Renal cortical epithelial cell (primary cell): ENCODE measurements at regions not wholly inside any gene's neighbourhood (a gene's known extent, or its start where the extent isn't known, plus 50 kb on each side); places are given as distances from the start of the nearest gene placed in this dataset.
"Not testable (repeated sequence)": the region's sequence is repeated elsewhere in the genome, so short reads cannot be mapped to it uniquely, and the experiment has no call there.

Experiments used
- DNase-seq: peaks from one replicate; pipeline ENCODE4 v3.0.0-alpha.2; 2011; ENCODE audit warnings: low read depth

DNA sequence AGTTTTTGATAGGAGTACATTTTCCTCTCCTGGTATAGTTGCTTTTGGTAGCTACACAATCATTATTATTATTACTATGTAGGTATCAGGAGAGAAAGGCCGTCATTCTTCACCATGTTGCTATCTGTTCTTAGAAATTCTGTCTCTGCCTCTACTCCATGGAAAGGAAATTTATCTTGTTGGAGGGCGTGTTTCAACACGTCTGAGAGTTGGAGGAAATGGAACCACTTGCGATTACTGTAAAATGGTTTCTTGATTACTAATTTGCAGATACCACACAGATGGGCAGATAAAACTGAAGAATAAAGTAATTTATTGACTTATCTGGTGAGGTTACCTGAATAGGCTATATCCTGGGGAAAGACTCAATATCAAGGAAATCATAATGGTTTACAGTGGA lies 488.4 kb downstream of the NR2F2 start:
- DNase-seq: no peak

DNA sequence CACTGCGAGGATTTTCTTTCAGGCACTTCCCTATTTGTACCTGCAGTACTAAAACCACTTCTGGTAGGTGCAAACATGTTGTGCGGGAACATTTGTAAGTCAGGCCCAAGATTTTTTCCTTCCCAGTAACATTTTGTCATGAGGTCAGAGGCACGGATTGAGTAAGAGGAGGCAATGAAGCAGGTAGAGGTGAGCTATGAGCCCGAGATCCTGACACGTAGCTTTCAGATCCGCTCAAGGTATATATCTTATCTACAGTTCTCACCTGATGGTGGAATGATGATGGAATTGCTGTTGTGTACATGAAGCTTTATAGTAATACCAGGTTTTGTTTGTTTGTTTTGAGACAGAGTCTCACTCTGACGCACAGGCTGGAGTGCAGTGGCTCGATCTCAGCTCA lies 497.5 kb downstream of the NR2F2 start:
- DNase-seq: no peak

DNA sequence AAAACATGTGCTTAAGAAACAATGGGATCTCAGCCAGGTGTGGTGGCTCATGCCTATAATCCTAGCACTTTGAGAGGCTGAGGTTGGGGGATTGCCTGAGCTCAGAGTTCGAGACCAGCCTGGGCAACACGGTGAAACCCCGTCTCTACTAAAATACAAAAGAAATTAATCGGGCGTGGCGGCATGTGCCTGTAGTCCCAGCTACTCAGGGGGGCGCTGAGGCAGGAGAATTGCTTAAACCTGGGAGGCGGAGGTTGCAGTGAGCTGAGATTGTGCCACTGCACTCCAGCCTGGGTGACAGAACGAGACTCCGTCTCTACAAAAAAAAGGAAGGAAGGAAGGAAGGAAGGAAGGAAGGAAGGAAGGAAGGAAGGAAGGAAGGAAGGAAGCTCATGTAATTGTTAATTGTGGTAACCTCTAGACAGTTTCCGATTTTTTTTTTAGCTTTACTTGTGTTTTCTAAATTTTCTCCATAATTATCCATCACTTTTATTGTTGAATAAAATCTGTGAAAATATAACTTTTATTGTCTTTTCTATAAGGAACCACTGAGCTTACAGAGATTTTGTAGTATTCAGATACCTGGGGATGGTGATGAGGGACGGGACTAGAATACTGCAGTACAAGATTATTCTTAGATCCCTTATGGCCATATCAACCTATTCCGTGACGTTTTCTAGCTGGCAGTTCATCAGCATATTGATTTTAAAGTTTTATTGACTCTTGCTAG lies 506.9 kb downstream of the NR2F2 start:
- DNase-seq: no peak

DNA sequence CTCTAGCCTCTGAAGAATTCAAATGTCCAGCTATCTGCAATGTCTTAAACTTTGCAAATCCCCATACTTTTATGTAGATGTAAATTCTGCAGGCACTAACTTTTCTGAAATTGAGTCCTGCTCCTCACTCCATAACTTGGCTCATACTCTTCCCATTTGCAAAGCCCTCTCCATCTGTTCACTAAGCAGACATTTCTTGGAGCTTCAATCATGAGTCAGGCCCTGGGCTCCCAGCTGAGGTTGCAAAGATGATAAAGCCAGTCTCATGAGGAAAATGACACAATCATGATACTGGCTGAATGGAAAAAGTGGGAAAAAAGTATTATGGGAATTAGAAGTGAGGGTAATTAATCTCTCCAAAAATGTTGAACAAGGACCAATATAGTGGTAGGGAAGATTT lies 507.6 kb downstream of the NR2F2 start:
- no peak for DNase-seq

DNA sequence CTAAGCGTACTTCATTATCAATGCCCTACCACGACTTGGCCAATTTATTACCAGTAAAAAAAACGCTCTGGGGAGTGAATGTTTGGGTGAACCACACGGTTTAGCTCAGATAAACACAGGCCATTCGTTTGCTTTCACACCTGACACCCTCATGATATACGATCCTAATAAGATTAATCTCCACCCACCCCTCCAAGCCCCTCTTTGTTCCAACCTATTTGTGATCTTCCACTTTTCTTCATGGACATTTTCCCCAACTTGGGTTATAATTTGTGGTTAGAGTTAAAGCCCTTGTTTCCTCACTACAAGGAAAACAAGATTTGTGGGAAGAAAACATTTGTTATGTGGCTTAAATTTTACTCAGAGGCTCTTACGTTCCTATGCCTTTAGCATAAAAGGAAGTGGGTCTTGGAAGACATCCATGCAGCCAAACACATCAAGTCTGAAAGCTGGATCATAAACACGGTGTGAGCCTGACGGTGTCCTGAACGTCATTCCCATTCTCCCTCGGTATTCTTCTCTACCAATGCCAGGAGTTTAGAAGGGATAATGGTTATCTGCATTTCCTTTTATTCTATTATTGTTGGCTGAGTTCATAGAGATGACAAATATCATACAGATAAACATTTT lies 518.9 kb downstream of the NR2F2 start:
- DNase-seq: peak; percentile 7

DNA sequence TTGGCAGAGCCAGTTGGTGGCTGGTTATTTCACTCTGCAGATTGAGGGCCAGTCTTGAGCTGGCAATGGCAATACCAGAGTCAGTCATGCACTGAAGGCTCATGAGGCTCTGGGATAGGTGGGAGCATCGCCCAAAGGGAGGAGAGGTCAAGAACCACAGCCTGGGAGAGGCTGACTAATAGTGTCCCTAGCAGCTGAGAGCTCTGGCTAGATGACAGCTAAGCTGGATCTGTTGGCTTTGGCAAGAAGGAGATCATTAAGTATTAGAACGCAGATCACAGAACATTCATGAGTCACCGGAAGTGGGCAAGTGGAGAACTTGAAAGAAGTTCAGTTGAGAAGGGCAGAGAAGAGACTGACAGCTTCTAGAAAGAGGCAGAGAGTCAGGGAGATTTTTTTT lies 521.1 kb downstream of the NR2F2 start:
- DNase-seq: peak; percentile 78

DNA sequence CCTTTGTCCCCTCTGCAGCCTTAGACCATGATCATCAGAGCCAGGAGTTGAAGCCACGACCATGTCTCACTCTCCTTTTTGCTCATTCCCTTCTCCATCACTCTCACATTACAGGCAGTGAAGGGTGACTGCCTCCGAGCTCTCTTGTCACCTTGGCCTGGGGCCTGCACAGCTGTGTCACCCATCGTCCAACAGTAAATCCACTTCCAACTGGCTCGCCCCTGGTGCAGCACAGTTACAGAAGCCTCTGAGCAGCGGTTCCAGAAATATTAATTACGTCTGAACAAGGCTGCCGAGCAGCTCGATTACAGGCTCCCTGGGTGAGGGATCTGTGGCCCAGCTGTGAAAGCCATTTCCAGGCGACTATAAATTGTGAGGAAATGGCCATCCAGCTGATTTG lies 528.2 kb downstream of the NR2F2 start:
- DNase-seq: no peak

DNA sequence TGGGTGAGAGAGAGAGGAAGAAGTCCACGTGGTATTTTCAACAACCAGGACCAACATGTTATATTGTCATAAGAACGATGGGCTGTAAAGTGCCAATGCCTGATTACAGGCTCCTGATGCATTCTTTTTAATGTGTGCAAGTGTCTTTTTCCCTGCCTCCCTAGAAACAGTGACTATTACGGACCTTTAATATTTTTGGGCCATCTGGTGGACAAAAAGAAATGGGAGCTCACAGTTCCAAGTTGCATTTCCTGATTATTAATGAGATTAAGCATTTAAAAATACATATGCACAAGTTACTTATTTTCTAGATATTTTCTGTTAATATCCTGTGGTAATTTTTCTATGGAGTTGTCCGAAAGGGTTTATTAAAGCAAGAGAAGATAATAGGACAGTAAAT lies 530.2 kb downstream of the NR2F2 start:
- DNase-seq: no peak

DNA sequence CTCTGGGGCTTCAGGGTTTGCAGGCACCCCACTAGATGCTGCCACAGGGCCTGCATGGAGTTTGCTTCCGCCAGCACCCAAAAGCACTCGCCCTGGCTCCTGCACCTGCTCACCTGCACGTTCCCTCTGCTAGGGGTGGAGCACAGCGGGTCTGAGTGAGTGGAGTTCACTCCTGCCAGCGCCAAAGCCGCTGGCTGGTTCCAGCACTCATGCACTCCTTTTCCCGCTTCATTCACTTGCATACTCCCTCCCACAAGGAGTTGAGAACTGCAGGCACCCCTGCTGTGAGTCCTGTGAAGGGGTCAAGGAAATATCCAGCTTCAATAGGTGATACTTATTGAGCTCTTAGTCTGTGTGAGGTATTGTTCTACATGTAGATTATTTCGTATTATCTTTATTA lies 537.5 kb downstream of the NR2F2 start:
- no peak for DNase-seq

DNA sequence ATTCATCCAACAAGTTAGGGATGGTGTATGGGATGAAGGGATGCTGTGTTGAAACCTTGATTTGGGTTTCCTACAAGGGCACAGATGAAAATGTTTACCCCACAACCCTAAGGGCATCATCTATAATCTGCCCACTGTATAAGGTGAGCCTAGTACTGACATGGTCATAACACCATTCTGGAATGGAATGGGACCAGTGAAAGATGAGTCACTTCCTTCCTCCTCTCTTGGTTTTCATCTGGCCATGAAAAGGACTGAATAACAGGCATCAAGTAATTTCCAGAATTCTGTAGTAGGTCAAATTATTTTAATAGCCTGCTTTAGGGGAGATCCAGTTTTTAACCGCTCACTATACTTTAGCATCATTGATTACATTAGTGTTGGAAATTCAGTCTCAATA lies 538.6 kb downstream of the NR2F2 start:
- DNase-seq: no peak

DNA sequence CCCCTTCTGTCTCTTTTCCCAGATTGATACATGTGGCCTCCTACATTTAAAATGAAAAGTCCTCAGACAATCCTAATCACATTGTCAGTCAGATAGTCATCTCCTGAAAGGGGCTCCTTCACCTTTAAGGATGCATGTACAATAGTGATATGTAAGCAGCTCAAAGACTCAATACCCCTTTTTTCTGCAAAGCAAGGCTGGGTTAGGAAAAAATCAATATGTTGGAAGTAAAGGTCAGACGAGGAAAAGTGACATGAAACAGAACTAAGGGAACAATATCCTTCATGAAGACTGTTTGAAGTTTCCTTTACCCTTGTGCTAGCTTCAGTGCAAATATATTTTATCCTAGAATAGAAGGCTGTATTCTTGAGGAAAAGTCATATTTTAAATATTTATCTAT lies 539.3 kb downstream of the NR2F2 start:
- DNase-seq: no peak

DNA sequence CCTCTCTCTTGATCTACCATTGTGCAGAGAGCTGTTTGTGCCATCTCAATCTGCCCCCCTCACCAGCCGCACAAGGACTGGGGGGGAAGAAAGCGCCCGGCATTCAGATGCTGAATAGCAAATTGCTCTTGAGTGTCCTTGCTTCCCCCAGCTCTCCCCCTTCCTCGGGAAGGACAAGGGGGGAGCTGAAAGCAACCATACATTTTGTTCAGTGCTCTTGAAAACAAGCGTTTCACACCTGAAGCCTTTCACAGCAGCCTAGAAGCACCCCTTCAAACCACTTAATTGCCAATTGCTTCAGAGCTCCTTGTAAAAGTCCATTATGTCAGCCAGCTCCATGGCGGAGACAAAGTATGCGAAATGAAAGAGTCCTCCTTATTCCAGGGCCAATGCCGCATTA lies 540.1 kb downstream of the NR2F2 start:
- DNase-seq: no peak

DNA sequence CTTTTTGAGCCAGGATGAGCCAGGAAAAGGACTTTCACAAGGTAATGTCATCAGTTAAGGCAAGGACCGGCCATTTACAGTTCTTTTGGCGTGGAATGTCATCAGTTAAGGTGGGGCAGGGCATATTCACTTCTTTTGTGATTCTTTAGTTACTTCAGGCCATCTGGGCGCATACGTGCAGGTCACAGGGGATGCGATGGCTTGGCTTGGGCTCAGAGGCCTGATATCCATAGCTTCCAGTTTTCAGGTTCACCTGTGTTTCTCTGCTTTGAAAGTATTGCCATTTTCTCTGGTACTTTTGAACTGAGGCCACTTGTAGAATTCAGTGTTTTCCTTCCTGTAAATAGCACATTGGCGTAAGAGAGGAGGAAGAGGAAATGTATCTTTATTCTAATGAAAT lies 546.9 kb downstream of the NR2F2 start:
- not testable (repeated sequence) for DNase-seq

DNA sequence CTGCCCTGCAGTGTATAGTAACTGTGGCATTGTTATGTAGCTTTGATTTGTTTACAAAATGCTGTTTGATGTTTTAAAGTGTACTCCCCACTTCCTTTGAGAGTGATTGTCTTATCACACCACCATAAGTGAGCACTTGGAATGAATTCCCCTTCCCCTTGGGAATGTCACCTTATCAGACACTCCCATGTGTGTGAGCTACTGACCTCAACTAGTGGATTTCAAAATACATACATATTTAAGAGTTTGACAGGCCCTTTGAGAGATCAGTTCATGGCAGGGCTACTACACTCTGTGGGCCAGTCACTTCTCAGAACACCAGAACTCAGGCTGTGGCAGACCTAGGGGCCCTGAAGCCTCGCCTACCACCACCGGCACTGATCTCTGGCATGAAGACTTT lies 547.6 kb downstream of the NR2F2 start:
- no peak for DNase-seq

DNA sequence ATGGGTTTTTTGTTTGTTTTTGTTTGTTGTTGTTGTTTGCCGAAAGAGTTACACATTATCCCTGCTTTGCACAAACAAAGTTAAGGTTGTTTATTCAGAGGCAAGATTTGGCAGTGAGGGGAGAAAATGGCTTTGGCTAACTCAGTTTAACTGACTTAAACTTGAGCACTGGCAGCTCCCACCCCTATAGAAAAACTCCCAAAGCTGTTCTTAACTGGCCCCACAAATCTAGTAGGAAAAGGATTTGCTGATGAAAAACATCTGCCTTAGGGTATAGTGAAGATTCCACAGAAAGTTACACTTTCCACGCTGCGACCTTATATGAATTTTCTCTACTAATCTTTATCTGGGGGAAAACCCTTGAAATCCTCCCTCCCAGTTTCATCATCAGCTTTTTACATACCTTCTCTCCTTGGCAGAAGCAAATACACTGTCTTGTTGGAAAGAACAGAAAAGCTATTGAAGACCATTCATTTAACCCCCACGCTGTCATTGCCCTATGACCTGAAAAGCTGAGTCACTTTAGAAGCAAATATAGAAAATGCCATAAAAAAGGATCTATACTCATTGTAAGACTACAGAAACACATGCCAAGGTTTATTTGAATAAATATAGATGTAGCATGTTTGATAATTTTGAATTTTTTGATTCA lies 551.7 kb downstream of the NR2F2 start:
- DNase-seq: no peak

DNA sequence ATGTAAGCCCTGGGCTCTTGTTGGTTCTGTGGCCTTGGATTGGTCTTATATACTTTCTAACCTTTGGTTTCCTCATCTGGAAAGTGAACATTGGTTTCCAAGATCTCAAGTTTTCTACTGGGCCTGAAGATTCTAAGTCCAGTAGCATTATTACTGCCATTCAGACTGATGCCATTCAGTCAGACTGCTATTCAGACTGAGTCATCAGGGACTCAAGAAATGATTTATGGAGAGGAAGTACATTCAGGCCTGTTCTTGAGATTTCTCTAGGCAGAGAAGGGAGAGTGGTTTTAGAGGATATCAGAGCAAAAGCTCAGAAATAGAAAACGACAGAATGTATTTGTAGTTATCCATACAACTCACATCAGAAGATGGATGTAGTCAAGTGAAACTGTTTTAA lies 557.2 kb downstream of the NR2F2 start:
- DNase-seq: peak; percentile 85

DNA sequence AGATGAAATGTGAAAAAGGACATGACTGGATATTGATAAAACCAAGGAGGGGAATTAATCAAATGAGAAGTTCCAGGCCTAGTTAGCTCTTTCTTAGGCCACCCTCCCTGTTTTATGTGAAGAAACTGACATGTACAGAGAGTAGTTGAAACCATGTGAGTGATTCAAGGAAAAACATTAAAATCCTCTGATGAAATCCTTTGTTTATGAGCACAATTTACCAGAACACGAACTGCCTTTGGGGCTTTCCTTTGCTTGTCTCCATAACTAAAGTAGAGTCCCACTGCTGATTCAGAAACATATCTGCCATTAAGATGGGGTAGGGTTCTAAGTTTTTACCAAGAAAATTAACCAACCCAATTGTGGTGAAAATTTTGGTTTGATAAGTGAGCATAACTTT lies 558.3 kb downstream of the NR2F2 start:
- peak; percentile 51 for DNase-seq

DNA sequence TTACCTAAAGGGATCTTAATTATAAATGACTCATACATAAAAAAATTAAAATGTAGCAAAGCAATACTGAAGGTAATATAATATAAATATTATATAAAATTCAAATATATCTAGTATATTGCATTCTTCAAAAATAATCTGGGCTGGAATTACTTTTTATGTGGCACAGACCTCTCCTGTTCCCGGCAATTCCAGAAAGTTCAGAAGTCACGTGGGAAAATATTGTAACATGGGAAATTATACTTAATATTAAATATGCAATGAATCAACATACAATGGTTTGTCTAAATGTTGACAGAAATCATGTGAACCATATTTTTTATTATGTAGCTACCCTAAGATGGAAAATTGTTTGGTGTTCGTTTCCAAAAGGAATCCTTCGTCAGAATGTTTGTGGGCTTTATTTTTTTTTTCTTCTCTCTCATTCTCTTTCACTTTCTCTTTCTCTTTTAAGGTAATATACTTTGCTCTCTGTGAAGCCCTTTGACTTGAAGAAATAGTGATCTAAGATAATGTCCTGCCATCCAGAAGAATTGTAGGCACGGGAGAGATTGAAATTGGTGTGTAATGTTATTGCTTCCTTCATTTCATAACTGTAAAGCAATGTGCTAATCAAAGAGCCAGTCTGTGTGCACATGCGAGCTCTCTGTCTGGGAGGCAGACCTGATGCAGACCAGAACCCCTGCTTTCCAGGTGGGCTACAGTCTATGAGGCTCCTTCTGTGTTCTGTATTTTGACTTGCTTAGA lies 559.4 kb downstream of the NR2F2 start:
- peak; percentile 42 for DNase-seq

DNA sequence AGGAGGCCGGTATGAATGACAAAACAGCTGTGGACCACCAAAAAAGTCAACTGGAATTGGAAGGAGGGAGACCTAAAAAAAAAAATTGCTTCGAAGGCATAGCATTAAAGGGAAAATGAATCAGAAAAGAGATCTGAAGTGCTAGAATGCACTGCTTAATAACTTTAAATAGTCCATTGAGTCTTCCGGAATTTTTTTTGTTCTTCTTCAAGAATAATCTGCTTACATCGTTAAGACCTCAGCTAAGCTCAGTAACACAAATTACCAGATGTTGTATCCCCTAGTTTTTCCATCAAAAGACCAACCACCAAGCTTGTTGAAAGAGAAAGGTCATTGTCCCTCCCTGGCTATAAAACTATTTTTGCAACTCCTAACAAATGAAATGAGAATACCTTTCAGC lies 560.5 kb downstream of the NR2F2 start:
- no peak for DNase-seq

DNA sequence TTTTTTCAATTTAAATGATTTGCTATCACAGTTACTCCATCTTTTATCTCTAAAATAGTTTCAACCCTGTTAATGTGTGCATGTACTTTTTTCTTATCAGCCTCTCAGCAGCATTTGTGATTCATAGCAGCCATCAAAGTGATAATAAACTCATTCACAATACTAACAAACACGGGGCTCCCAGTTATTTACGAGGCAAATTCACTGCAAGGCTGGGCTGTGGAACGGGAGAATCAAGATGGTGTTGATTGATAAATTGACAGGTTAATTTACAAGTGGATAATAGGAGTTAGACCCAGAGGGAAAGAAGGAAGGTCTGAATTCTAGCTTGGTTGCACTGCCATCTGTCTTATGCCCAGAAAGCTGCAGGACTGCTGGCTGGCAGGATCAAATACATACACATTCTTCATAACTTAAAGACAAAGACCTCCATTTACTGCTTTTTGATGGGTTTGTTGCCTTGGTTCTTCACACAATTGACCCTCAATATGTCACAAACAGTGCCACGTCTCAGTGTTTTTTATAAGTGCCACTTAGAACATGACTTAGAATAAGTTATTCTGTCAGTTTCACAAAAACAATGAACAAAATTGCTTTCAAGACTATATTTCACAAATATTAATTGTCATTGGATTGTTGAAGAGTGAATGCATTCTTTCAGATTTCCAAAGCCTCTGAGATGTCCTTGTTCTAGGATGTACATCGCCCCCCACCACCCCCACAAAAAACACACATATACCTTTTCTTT lies 562.8 kb downstream of the NR2F2 start:
- peak; percentile 59 for DNase-seq

DNA sequence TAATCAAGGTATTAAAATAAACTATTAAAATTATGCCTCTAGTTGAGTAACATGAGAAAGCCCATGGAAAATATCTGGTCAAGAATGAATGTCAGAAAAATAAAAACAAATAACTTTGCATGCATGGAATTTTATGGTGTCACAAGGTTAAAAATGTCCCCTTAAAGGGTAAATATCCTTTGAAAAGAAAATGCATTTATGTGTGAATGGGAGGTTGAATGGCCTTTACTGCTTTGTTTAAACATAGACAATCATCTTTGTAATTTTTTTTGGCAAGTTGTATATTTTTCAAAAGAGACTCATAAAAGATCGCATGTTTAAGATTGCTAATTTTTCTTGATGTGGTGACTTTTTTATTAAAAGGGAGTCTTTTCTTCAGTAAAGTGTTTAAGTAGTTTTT lies 564.2 kb downstream of the NR2F2 start:
- no peak for DNase-seq

DNA sequence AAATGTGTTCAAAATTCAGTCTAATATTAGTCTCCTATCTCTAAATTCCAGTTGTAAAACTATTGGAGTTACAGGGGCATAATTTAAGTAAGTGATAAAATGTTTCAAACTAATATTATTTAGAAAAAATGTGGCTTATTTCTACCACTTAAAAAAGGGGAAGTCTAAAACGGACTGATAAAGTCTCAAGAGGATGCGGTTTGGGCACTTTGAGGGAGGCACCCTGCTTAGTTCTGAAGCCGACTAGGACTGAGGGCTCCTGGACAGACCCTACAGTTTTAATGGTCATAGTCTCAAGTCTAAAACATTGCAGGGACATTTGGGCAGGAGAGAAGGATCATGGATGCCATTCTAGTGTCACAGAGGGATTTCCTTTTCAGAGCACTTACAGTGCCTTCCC lies 566.3 kb downstream of the NR2F2 start:
- no peak for DNase-seq
